ENCODE measurements at regions not wholly inside any gene's neighbourhood (a gene's known extent, or its start where the extent isn't known, plus 50 kb on each side); places are given as distances from the start of the nearest gene placed in this dataset.

DNA sequence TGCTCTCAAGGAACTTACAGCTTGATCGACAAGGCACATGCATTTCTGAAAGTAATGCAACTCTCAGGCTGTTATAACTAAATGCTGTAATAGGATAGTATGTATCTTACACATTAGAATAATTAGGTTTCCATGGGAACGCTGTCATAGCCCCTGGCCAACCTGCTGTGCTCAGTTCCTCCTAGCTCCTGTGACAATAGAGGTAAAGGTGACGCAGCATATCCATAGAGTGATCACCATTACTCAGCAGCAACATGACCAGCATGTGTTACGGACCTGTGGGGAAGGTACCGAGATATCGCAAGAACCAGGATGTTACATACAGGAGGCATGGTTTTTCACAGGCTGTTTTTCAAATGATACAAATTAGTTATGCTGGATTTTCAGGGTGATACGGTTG lies 150.7 kb downstream of the CAND1 start:
- H3K9me3 ChIP-seq (ENCODE audit: control insufficient read depth, insufficient read depth, low read length), result no peaks in the 10 kb centered on the region
- no peak overlapping the region for H2AFZ ChIP-seq (replicated peaks; ENCODE audit: low read length, poor library complexity)
- H3K4me1 ChIP-seq (ENCODE audit: control insufficient read depth, insufficient read depth, low read length), result no peaks in the 10 kb centered on the region
- no peak overlapping the region for H3K4me2 ChIP-seq (ENCODE audit: low read depth, low read length)
- H3K14ac ChIP-seq (replicated peaks; ENCODE audit: low read depth, low read length), result 0 out of 2 replicates have a peak overlapping the region, but pooled peaks have one; percentile 52
- H3K56ac ChIP-seq (ENCODE audit: extremely low read depth, insufficient read depth, low read length), result no peak overlapping the region
- ChIA-PET CTCF (no interaction called here), POLR2A (ENCODE audit: unreplicated experiment) (no interaction called here)
- no peak overlapping the region for H3K27ac ChIP-seq (ENCODE audit: insufficient read depth, low read length)
- no peak for TF ChIP-seq RFX5 (IDR thresholded peaks at IDR 0.05; ENCODE audit: low read depth, low read length)
- TF ChIP-seq MAZ (IDR thresholded peaks at IDR 0.05; ENCODE audit: borderline replicate concordance, low read depth, low read length), result no peak
- TF ChIP-seq CEBPB (IDR thresholded peaks at IDR 0.05; ENCODE audit: low read depth, low read length), result no peak
- TF ChIP-seq FOS (IDR thresholded peaks at IDR 0.05; ENCODE audit: low read depth, low read length), result no peak
- TF ChIP-seq RCOR1 (IDR thresholded peaks at IDR 0.05; ENCODE audit: insufficient replicate concordance, low read length), result no peak
- TF ChIP-seq RAD21 (IDR thresholded peaks at IDR 0.05; ENCODE audit: low read length), result no peak
- no peak for TF ChIP-seq MAFK (IDR thresholded peaks at IDR 0.05; ENCODE audit: low read depth, low read length)
- no peak for TF ChIP-seq POLR2A (IDR thresholded peaks at IDR 0.05; ENCODE audit: low read depth, low read length)
- TF ChIP-seq SMC3 (IDR thresholded peaks at IDR 0.05; ENCODE audit: low read depth, low read length), result no peak
- TF ChIP-seq CHD1 (IDR thresholded peaks at IDR 0.05; ENCODE audit: low read depth, low read length), result no peak
- TF ChIP-seq CTCF (conservative IDR thresholded peaks at IDR 0.05; ENCODE audit: low read depth, low read length), result no peak
- TF ChIP-seq NFE2L2 (IDR thresholded peaks at IDR 0.05; ENCODE audit: low read depth, low read length), result no peak
- TF ChIP-seq, protein P1, sequence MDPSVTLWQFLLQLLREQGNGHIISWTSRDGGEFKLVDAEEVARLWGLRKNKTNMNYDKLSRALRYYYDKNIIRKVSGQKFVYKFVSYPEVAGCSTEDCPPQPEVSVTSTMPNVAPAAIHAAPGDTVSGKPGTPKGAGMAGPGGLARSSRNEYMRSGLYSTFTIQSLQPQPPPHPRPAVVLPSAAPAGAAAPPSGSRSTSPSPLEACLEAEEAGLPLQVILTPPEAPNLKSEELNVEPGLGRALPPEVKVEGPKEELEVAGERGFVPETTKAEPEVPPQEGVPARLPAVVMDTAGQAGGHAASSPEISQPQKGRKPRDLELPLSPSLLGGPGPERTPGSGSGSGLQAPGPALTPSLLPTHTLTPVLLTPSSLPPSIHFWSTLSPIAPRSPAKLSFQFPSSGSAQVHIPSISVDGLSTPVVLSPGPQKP (IDR thresholded peaks at IDR 0.05; ENCODE audit: borderline replicate concordance, low read depth, low read length), result no peak
- TF ChIP-seq MXI1 (IDR thresholded peaks at IDR 0.05; ENCODE audit: borderline replicate concordance, low read depth, low read length), result no peak
- TF ChIP-seq USF2 (IDR thresholded peaks at IDR 0.05; ENCODE audit: low read depth, low read length), result no peak
- no peak overlapping the region for H2BK5ac ChIP-seq (ENCODE audit: low read depth, low read length, poor library complexity, severe bottlenecking)
- H3K36me3 ChIP-seq (ENCODE audit: control insufficient read depth, insufficient read depth, low read length), result no peaks in the 10 kb centered on the region
- H2BK120ac ChIP-seq (ENCODE audit: low read depth, low read length), result no peak overlapping the region
- no peak overlapping the region for H3K4me3 ChIP-seq (ENCODE audit: insufficient read depth, low read depth, low read length)
- no peak overlapping the region for H4K91ac ChIP-seq (ENCODE audit: insufficient read depth, low read depth, low read length)
- no peak overlapping the region for H3K18ac ChIP-seq (ENCODE audit: low read depth, low read length)
- H3K9me1 ChIP-seq (ENCODE audit: insufficient read depth, low read length), result no peaks in the 10 kb centered on the region
- ATAC-seq (ENCODE audit: low read depth), result no peak
- H3K23ac ChIP-seq (ENCODE audit: low read depth, low read length), result no peak overlapping the region
- dilution Hi-C loops (cut with HindIII; ENCODE audit: low sequenced_read_pairs, unreplicated experiment) (no loop called here), intact Hi-C loops (cut with micrococcal nuclease) (no loop called here), in situ Hi-C loops (cut with MboI; ENCODE audit: low sequenced_read_pairs) (no loop called here)
- H2BK15ac ChIP-seq (ENCODE audit: low read depth, low read length), result no peak overlapping the region
- WGBS, 2 experiments (ENCODE audit: extremely low coverage in 2 of 2, insufficient read length in 1 of 2), result no CpG with 5 or more reads among the region's 7 CpGs
- H2AK9ac ChIP-seq (replicated peaks; ENCODE audit: low read depth, low read length, poor library complexity), result no peak overlapping the region
- no peak overlapping the region for H2AK5ac ChIP-seq (ENCODE audit: low read depth, low read length)
- H3K27me3 ChIP-seq (ENCODE audit: control insufficient read depth, insufficient read depth, low read length), result no peaks in the 10 kb centered on the region
- H3K4ac ChIP-seq (ENCODE audit: low read depth, low read length), result no peak overlapping the region
- H3K9ac ChIP-seq (ENCODE audit: low read depth, low read length), result no peak overlapping the region
- no peak overlapping the region for H2BK20ac ChIP-seq (ENCODE audit: low read depth, low read length)
- no peak overlapping the region for H4K5ac ChIP-seq (ENCODE audit: low read depth, low read length)
- no peaks in the 10 kb centered on the region for H3K79me1 ChIP-seq (ENCODE audit: low read depth in 1 of 2, low read length in 2 of 2)
- BruUV-seq (replicated peaks), result no TSS peak
- no peak overlapping the region for H4K8ac ChIP-seq (ENCODE audit: low read depth in 2 of 2, low read length in 2 of 2)
- H4K20me1 ChIP-seq (ENCODE audit: insufficient read depth, low read length), result no peaks in the 10 kb centered on the region
- DNase-seq, result no peak
